ENCODE measurements at regions not wholly inside any gene's neighbourhood (a gene's known extent, or its start where the extent isn't known, plus 50 kb on each side); places are given as distances from the start of the nearest gene placed in this dataset.

- TF ChIP-seq CTCF (IDR thresholded peaks at IDR 0.05) (no peak), POLR2A (IDR thresholded peaks at IDR 0.05) (no peak)
Observed at GRCh38 chr12:24470050-24470449, 478.9 kb downstream of the BCAT1 start.
